HFF-Myc (cell line): ENCODE measurements at regions not wholly inside any gene's neighbourhood (a gene's known extent, or its start where the extent isn't known, plus 50 kb on each side); places are given as distances from the start of the nearest gene placed in this dataset.

Source experiments
- DNase-seq: peaks from one replicate; pipeline ENCODE4 v3.0.0-alpha.2; 2011; ENCODE audit warnings: low read depth; ENCODE audit errors: extremely low read depth
- H3K4me3 ChIP-seq: replicated peaks from 2 replicates; pipeline ENCODE4 v1.5.1; 2011; ENCODE audit warnings: low read depth, mild to moderate bottlenecking, control low read depth, low read length
- TF ChIP-seq, protein P1 (sequence below): IDR thresholded peaks from 2 replicates; pipeline ENCODE4 v1.5.1; 2012; ENCODE audit warnings: mild to moderate bottlenecking, low read depth, low read length, control low read depth; ENCODE audit errors: missing control alignments

DNA sequence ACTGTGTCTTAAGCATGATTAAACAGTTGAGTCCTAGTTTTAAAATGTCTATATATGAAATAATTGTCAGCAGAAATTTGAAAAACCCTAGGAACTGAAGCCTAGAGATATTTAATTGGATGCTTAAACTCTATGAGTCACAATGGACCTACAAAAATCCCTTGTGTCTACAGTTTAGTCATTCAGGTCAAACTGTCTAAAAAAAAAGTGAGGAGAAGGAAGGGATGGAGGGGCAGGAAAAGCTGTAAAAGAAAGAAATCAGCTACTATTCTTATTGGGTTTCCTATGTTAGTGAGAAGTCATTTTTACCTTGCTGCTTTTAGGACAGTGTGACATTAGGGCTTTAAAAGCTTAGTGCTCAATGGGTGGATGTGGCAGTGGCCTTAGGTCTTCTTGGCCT is 406.1 kb upstream of the FZD8 start:
- DNase-seq, result no peak
- H3K4me3 ChIP-seq, result no peak overlapping the region
- TF ChIP-seq, protein P1, sequence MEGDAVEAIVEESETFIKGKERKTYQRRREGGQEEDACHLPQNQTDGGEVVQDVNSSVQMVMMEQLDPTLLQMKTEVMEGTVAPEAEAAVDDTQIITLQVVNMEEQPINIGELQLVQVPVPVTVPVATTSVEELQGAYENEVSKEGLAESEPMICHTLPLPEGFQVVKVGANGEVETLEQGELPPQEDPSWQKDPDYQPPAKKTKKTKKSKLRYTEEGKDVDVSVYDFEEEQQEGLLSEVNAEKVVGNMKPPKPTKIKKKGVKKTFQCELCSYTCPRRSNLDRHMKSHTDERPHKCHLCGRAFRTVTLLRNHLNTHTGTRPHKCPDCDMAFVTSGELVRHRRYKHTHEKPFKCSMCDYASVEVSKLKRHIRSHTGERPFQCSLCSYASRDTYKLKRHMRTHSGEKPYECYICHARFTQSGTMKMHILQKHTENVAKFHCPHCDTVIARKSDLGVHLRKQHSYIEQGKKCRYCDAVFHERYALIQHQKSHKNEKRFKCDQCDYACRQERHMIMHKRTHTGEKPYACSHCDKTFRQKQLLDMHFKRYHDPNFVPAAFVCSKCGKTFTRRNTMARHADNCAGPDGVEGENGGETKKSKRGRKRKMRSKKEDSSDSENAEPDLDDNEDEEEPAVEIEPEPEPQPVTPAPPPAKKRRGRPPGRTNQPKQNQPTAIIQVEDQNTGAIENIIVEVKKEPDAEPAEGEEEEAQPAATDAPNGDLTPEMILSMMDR, result no peak

DNA sequence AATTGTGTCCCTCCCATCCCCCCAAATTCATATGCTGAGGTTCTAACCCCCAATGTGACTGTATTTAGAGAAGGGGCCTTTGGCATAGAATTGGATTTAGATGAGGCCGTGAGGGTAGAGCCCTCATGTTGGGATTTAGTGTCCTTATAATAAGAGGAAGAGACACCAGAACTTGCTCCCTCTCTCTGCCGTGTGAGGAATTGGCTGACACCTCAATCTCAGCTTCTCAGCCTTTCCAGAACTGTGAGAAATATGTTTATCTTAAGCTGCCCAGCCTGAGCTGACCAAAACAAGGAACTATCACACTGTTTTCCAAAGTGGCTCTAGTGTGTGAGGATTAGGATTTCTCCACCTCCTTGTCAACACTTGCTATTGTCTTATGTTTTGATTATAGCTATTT is 400.0 kb upstream of the FZD8 start:
- TF ChIP-seq, protein P1, result no peak
- H3K4me3 ChIP-seq, result no peak overlapping the region
- DNase-seq, result no peak

DNA sequence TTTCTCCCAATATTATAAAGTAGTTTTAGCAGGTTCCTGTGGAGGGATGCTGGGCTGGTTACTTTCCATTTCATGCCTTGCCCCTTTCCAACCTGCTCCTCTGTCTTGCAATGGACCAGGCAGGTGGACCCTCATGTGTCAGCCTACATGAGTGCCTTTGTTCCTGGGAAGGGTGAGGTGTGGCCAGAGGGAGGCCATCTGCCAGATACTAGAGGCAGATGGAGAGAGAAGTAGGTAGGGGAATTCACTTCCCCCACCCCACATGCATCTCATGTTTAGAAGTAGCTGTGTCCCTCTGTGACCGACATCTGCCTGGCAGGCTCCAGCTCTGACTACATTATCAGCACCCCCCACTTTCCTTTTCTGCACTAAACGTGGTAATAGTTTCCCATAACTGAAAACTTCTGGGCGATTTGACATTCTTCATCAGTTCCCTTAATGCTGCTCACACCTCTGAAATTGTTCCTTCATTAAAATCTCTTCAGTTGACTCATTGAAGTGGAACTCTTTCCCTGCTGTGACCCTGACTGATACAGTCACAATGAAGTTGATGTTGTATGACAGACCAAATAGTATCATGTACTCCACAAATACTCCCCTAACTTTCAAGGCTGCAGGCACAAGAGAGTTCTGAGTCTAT is 396.3 kb upstream of the FZD8 start:
- H3K4me3 ChIP-seq, result no peak overlapping the region

DNA sequence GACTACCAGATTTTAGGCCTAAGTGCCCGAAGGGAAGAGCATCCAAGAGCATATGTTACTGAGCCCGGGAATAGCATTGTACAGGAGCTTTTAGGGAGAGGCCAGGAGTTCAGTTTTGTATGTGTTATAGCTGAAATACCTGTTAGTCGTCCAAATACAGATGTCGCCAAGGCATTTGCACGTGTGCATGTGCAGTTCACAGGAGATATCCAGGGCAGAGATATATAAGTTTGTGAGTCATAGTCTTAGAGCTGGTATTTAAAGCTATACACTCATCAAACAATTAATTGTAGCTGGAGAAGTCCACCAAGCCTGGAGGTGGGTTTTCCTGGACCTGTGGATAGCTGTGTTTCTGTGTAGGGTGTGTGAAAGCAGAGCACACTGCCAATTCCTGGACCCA is 394.0 kb upstream of the FZD8 start:
- no peak for DNase-seq
- TF ChIP-seq, protein P1, result no peak
- no peak overlapping the region for H3K4me3 ChIP-seq

More for the DNA sequence above, 396.3 kb upstream of the FZD8 start:
- no peak for DNase-seq
- TF ChIP-seq, protein P1, result no peak

DNA sequence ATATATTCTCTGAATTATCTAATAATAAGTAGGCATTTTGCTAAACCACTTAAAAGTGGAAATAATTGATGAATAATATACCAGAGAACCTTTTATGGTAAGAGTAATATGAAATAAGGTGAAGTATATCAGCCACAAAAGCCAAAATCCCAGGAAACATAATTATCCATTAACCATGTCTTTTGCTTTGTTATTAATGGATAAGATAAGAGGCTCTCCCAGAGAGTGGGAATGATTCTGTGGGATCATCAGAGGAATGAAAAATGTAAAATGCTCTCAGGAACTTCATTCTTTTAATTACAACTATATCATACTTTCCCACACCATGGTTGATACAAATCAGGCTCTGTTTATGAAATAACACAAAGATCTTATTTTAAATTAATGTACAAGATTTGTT is 391.7 kb upstream of the FZD8 start:
- H3K4me3 ChIP-seq, result no peak overlapping the region
- TF ChIP-seq, protein P1, result no peak
- DNase-seq, result no peak

DNA sequence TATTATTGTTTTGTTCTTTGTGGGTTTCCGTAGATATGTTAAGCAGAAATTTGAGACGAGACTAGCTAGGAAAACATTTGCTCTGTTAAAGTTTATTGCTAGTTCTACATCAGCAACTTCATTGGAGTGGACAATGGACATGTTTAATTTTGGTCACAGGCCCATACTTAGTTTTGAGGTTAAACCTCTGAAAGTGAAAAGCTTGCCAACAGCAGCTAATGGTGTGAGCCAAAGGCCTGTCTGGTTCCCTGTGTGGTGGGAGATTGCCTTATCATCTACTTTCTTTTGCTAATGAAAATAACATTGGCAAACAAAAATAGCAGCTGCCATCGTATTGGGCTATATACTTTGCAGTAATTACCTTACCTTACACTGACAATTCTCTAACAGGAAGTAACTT is 388.4 kb upstream of the FZD8 start:
- H3K4me3 ChIP-seq, result no peak overlapping the region
- no peak for DNase-seq
- TF ChIP-seq, protein P1, result no peak

DNA sequence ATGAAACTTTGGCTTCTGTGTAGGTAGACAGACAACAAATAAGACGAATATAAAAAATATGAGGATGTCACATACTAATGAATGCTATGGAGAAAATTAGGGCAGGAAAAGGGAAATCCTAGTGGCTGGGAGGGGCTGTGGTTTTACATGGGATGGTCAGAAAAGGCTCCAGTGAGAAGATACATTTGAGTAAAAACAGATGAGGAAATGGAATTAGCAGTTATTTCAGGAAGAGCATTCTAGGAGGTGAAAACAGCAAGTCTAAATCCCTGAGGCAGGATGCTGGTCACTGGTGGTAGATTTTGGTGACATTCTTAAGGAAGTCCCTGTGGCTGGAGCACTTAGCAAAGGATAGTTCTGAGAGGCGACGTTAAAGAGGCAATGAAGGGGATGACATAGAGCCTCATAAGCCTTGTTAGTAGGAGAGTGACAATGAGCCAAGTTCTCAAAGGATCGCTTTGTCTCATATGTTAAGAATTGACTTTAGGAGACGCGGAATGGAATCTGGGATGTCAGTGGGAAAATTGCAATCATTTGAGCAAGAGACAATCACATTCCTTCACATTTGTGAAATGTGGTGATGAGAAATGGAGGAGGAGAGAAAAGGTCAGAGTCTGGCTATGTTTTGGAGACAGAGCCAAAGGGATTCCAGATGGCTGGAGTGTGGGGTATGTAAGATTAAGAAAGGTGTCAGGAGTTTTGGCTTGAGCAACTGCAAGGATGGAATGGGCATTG is 384.7 kb upstream of the FZD8 start:
- TF ChIP-seq, protein P1, result no peak
- DNase-seq, result no peak
- no peak overlapping the region for H3K4me3 ChIP-seq
